ENCODE measurements at regions not wholly inside any gene's neighbourhood (a gene's known extent, or its start where the extent isn't known, plus 50 kb on each side); places are given as distances from the start of the nearest gene placed in this dataset.
"Not testable (repeated sequence)": the region's sequence is repeated elsewhere in the genome, so short reads cannot be mapped to it uniquely, and the experiment has no call there.

DNA sequence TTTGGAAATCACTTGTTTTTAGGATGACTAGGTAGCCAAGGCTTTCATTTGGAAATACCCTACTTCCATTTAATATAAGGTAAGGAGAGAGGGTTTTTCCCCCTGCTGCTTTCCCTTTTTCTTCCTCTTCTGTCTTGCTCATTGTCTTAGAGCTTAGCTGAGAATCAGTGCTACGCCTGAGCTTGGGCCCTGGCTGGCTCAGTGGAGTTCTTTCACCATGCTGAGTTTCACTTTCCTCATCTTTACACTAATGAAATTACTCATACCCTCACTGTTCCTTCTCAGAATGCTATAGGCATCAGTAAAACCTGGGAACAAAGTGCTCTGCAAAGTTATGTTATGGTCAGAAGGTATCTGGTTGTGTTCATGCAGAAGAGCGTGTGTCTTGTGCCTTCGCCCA is 112.3 kb upstream of the IKBKE start:
- TF ChIP-seq, protein P1, sequence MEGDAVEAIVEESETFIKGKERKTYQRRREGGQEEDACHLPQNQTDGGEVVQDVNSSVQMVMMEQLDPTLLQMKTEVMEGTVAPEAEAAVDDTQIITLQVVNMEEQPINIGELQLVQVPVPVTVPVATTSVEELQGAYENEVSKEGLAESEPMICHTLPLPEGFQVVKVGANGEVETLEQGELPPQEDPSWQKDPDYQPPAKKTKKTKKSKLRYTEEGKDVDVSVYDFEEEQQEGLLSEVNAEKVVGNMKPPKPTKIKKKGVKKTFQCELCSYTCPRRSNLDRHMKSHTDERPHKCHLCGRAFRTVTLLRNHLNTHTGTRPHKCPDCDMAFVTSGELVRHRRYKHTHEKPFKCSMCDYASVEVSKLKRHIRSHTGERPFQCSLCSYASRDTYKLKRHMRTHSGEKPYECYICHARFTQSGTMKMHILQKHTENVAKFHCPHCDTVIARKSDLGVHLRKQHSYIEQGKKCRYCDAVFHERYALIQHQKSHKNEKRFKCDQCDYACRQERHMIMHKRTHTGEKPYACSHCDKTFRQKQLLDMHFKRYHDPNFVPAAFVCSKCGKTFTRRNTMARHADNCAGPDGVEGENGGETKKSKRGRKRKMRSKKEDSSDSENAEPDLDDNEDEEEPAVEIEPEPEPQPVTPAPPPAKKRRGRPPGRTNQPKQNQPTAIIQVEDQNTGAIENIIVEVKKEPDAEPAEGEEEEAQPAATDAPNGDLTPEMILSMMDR (IDR thresholded peaks at IDR 0.05): not testable (repeated sequence)
- not testable (repeated sequence) for TF ChIP-seq POLR2A (IDR thresholded peaks at IDR 0.05)
